Chondrocyte (in vitro differentiated cells): ENCODE measurements at regions not wholly inside any gene's neighbourhood (a gene's known extent, or its start where the extent isn't known, plus 50 kb on each side); places are given as distances from the start of the nearest gene placed in this dataset.

Experiments
- DNase-seq: peaks from one replicate; pipeline ENCODE4 v3.0.0; 2021; ENCODE audit warnings: mixed read lengths, low spot score
- H3K27ac Mint-ChIP-seq: one replicate; pipeline ENCODE4 v1.8.0; 2021; ENCODE audit warnings: mild to moderate bottlenecking, moderate library complexity, mixed read lengths; ENCODE audit not compliant: unreplicated experiment
- H3K27me3 Mint-ChIP-seq: 2 replicates; pipeline ENCODE4 v1.8.0; 2021; ENCODE audit warnings: low read depth, mixed read lengths
- H3K36me3 Mint-ChIP-seq: 2 replicates; pipeline ENCODE4 v1.8.0; 2021; ENCODE audit warnings: low read depth, mixed read lengths
- H3K4me1 Mint-ChIP-seq: 2 replicates; pipeline ENCODE4 v1.8.0; 2021; ENCODE audit warnings: low read depth, mild to moderate bottlenecking, mixed read lengths
- H3K4me3 Mint-ChIP-seq: one replicate; pipeline ENCODE4 v1.8.0; 2021; ENCODE audit warnings: mild to moderate bottlenecking, moderate library complexity, mixed read lengths; ENCODE audit not compliant: unreplicated experiment
- H3K9me3 Mint-ChIP-seq: 2 replicates; pipeline ENCODE4 v1.8.0; 2021; ENCODE audit warnings: low read depth, mixed read lengths
- CTCF ChIP-seq: fragments of 200-600 bp; sonication (generic); IDR thresholded peaks from 2 replicates; pipeline ENCODE4 v1.5.0; 2021; ENCODE audit warnings: antibody characterized with exemption, mild to moderate bottlenecking, moderate library complexity

DNA sequence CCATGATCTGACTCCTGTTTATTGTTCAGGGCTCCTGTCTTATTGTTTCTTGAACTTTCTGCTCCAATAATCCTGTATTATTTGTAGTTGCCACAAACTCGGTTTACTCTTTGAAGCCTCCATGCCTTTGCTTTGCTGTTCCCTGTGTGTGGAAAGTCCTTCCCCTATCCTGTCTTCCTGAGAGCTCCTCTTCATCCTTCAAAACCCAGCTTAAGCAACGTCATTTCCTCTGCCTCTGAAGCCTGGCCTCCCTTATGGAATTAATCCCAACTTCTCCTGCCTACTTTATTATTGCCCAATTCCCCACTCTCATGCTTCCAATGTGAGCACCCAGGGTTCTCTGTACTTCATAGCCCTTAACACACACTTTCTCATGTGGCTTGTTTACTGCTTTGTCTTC lies 766.2 kb downstream of the MED13L start:
- no peaks in the 10 kb centered on the region for H3K4me1 Mint-ChIP-seq
- TF ChIP-seq CTCF = no peak
- no peaks in the 10 kb centered on the region for H3K36me3 Mint-ChIP-seq
- DNase-seq = no peak
- H3K4me3 Mint-ChIP-seq = no peak overlapping the region
- peaks cover 19% of the 10 kb centered on the region for H3K9me3 Mint-ChIP-seq
- peaks cover 10% of the 10 kb centered on the region for H3K27me3 Mint-ChIP-seq
- H3K27ac Mint-ChIP-seq = no peak overlapping the region

GRCh38 chr12:115508990-115509389 lies 768.5 kb downstream of the MED13L start:
- no peak for DNase-seq
- Mint-ChIP-seq H3K4me1 (no peaks in the 10 kb centered on the region), H3K27ac (no peak overlapping the region), H3K9me3 (peaks cover 12% of the 10 kb centered on the region), H3K4me3 (no peak overlapping the region), H3K36me3 (no peaks in the 10 kb centered on the region), H3K27me3 (peaks cover 10% of the 10 kb centered on the region)
- TF ChIP-seq CTCF = no peak

GRCh38 chr12:115507951-115508722 lies 769.4 kb downstream of the MED13L start:
- Mint-ChIP-seq H3K9me3 (peaks cover 5% of the 10 kb centered on the region), H3K27me3 (peaks cover 10% of the 10 kb centered on the region)

DNA sequence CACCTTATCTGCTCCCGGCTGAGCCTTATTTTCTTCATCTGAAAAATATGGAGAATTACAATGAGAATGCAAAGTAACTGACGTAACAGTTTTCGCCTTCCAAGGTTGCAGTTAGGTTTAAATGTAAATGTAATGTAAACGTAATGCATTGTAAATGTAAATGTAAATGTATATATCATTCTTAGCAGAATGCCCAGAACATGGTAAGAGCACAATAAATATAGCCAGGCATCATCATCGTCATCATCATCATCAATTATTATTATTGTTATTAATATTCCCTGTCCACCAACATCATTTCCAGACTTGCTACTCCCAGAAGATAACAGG lies 770.0 kb downstream of the MED13L start:
- Mint-ChIP-seq H3K27ac (no peak overlapping the region), H3K4me1 (no peaks in the 10 kb centered on the region), H3K9me3 (peaks cover 5% of the 10 kb centered on the region), H3K4me3 (no peak overlapping the region), H3K36me3 (no peaks in the 10 kb centered on the region), H3K27me3 (peaks cover 10% of the 10 kb centered on the region)
- no peak for DNase-seq
- no peak for TF ChIP-seq CTCF

More at GRCh38 chr12:115507951-115508722, 769.4 kb downstream of the MED13L start:
- no peak for DNase-seq
- Mint-ChIP-seq H3K4me3 (no peak overlapping the region), H3K27ac (no peak overlapping the region), H3K4me1 (no peaks in the 10 kb centered on the region), H3K36me3 (no peaks in the 10 kb centered on the region)
- no peak for TF ChIP-seq CTCF

DNA sequence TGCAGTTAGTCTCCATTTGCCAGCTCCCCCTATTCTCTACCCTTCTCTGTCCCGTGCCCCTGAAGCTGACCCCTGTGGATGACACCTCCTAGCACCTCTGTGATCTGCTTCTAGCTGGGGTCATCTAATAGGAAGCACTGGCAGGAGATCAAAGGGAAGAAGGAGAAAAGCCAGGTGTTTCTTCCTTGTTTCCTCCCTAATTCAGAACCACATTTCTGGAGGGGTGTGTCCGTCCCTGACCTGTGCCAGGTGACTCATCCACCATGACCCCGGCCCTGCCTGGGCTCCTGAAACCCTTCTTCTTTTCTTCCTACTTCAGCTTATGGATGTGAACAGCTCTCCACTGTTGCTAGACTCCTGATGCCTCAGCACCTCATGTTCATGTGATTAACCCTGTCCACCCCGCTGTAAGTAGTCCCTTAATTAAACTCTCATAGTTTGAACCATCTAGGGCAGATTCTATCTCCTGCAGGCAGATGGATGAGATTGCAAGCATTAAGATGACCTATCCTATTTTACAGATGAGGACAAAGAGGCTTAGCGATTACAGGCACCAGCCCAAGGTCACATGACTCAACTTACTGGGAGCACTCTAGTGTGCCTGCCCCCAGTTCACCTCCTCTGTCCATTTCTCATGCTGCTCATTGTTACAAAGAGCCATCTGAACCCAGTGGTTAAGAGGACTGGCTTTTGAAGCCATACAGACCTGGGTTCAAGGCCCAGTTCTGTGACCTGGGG lies 770.5 kb downstream of the MED13L start:
- no peak for TF ChIP-seq CTCF
- Mint-ChIP-seq H3K27me3 (peaks cover 10% of the 10 kb centered on the region), H3K4me1 (no peaks in the 10 kb centered on the region), H3K4me3 (no peak overlapping the region), H3K27ac (no peak overlapping the region), H3K36me3 (no peaks in the 10 kb centered on the region), H3K9me3 (peaks cover 6% of the 10 kb centered on the region)
- no peak for DNase-seq
